Activated naive CD8-positive, alpha-beta T cell treated with anti-CD3 and anti-CD28 coated beads, Interleukin-2, amount 50 U/mL, for 24 hours (primary cell): ENCODE measurements at regions not wholly inside any gene's neighbourhood (a gene's known extent, or its start where the extent isn't known, plus 50 kb on each side); places are given as distances from the start of the nearest gene placed in this dataset.

Experiments used
- ATAC-seq: fragments of 150-1000 bp; cut with Tn5 transposase; one replicate; pipeline ENCODE4 v1.10.0; 2021
- DNase-seq: peaks from one replicate; pipeline ENCODE4 v3.0.0; 2021
- H3K27ac Mint-ChIP-seq: one replicate; pipeline ENCODE4 v1.8.0; 2021; ENCODE audit warnings: mild to moderate bottlenecking, mixed read lengths
- H3K27me3 Mint-ChIP-seq: one replicate; pipeline ENCODE4 v1.8.0; 2021; ENCODE audit warnings: mixed read lengths
- H3K36me3 Mint-ChIP-seq: one replicate; pipeline ENCODE4 v1.8.0; 2021; ENCODE audit warnings: low read depth, mixed read lengths
- H3K4me1 Mint-ChIP-seq: one replicate; pipeline ENCODE4 v1.8.0; 2021; ENCODE audit warnings: mixed read lengths
- H3K4me3 Mint-ChIP-seq: one replicate; pipeline ENCODE4 v1.8.0; 2021; ENCODE audit warnings: mild to moderate bottlenecking, moderate library complexity, mixed read lengths
- H3K9me3 Mint-ChIP-seq: one replicate; pipeline ENCODE4 v1.8.0; 2021; ENCODE audit warnings: mixed read lengths

- ATAC-seq: no peak
- H3K4me1 Mint-ChIP-seq: no peaks in the 10 kb centered on the region
- no peak for DNase-seq
- H3K27me3 Mint-ChIP-seq: peaks cover 11% of the 10 kb centered on the region
- no peak overlapping the region for H3K4me3 Mint-ChIP-seq
- no peak overlapping the region for H3K27ac Mint-ChIP-seq
- no peaks in the 10 kb centered on the region for H3K9me3 Mint-ChIP-seq
- H3K36me3 Mint-ChIP-seq: no peaks in the 10 kb centered on the region
These were observed 200.2 kb downstream of the PHLDA1 start for GRCh38 chr12:75831402-75831801.

- DNase-seq (no peak), ATAC-seq (no peak)
- H3K36me3 Mint-ChIP-seq: no peaks in the 10 kb centered on the region
- H3K27ac Mint-ChIP-seq: no peak overlapping the region
- H3K9me3 Mint-ChIP-seq: no peaks in the 10 kb centered on the region
- peaks cover 14% of the 10 kb centered on the region for H3K27me3 Mint-ChIP-seq
- H3K4me3 Mint-ChIP-seq: no peak overlapping the region
- H3K4me1 Mint-ChIP-seq: no peaks in the 10 kb centered on the region
These were observed 204.5 kb downstream of the PHLDA1 start for GRCh38 chr12:75827061-75827460.

- Mint-ChIP-seq H3K4me1 (no peaks in the 10 kb centered on the region), H3K36me3 (no peaks in the 10 kb centered on the region), H3K27me3 (peaks cover 16% of the 10 kb centered on the region), H3K4me3 (no peak overlapping the region), H3K9me3 (no peaks in the 10 kb centered on the region), H3K27ac (no peak overlapping the region)
- ATAC-seq (no peak), DNase-seq (no peak)
These were observed 205.9 kb downstream of the PHLDA1 start for GRCh38 chr12:75825686-75826085.

- H3K36me3 Mint-ChIP-seq: no peaks in the 10 kb centered on the region
- ATAC-seq: no peak
- no peak for DNase-seq
- H3K4me3 Mint-ChIP-seq: no peak overlapping the region
- H3K27ac Mint-ChIP-seq: no peak overlapping the region
- no peaks in the 10 kb centered on the region for H3K9me3 Mint-ChIP-seq
- peaks cover 16% of the 10 kb centered on the region for H3K27me3 Mint-ChIP-seq
- no peaks in the 10 kb centered on the region for H3K4me1 Mint-ChIP-seq
These were observed 208.1 kb downstream of the PHLDA1 start for GRCh38 chr12:75823475-75823874.

GRCh38 chr12:75822416-75822815, 209.2 kb downstream of the PHLDA1 start:
- H3K27me3 Mint-ChIP-seq: peaks cover 16% of the 10 kb centered on the region
- H3K4me3 Mint-ChIP-seq: no peak overlapping the region
- ATAC-seq: no peak
- DNase-seq: no peak
- no peaks in the 10 kb centered on the region for H3K36me3 Mint-ChIP-seq
- H3K27ac Mint-ChIP-seq: no peak overlapping the region
- H3K9me3 Mint-ChIP-seq: no peaks in the 10 kb centered on the region
- H3K4me1 Mint-ChIP-seq: no peaks in the 10 kb centered on the region

- ATAC-seq: no peak
- Mint-ChIP-seq H3K27me3 (peaks cover 16% of the 10 kb centered on the region), H3K9me3 (no peaks in the 10 kb centered on the region), H3K36me3 (no peaks in the 10 kb centered on the region), H3K4me1 (peaks cover 13% of the 10 kb centered on the region), H3K4me3 (no peak overlapping the region), H3K27ac (no peak overlapping the region)
- DNase-seq: no peak
These were observed 210.6 kb downstream of the PHLDA1 start for GRCh38 chr12:75820848-75821578.

- Mint-ChIP-seq H3K4me1 (peaks cover 23% of the 10 kb centered on the region), H3K9me3 (no peaks in the 10 kb centered on the region), H3K4me3 (no peak overlapping the region), H3K27ac (no peak overlapping the region), H3K36me3 (no peaks in the 10 kb centered on the region), H3K27me3 (peaks cover 16% of the 10 kb centered on the region)
- ATAC-seq (no peak), DNase-seq (no peak)
These were observed 211.5 kb downstream of the PHLDA1 start for GRCh38 chr12:75820071-75820470.

- H3K9me3 Mint-ChIP-seq: no peaks in the 10 kb centered on the region
- H3K4me1 Mint-ChIP-seq: peaks cover 26% of the 10 kb centered on the region
- H3K27ac Mint-ChIP-seq: no peak overlapping the region
- ATAC-seq (no peak), DNase-seq (no peak)
- no peaks in the 10 kb centered on the region for H3K36me3 Mint-ChIP-seq
- no peak overlapping the region for H3K4me3 Mint-ChIP-seq
- peaks cover 16% of the 10 kb centered on the region for H3K27me3 Mint-ChIP-seq
These were observed 212.1 kb downstream of the PHLDA1 start for GRCh38 chr12:75819512-75819911.

GRCh38 chr12:75818863-75819262, 212.7 kb downstream of the PHLDA1 start:
- Mint-ChIP-seq H3K4me3 (no peak overlapping the region), H3K27me3 (peaks cover 12% of the 10 kb centered on the region), H3K27ac (no peak overlapping the region), H3K4me1 (peaks cover 26% of the 10 kb centered on the region), H3K9me3 (no peaks in the 10 kb centered on the region), H3K36me3 (no peaks in the 10 kb centered on the region)
- ATAC-seq (no peak), DNase-seq (no peak)

GRCh38 chr12:75816897-75817296, 214.7 kb downstream of the PHLDA1 start:
- H3K36me3 Mint-ChIP-seq: no peaks in the 10 kb centered on the region
- no peak for DNase-seq
- peaks cover 6% of the 10 kb centered on the region for H3K27me3 Mint-ChIP-seq
- H3K4me3 Mint-ChIP-seq: no peak overlapping the region
- peak; percentile 81 for ATAC-seq
- H3K27ac Mint-ChIP-seq: no peak overlapping the region
- no peaks in the 10 kb centered on the region for H3K9me3 Mint-ChIP-seq
- H3K4me1 Mint-ChIP-seq: peaks cover 31% of the 10 kb centered on the region

- Mint-ChIP-seq H3K4me1 (peaks cover 31% of the 10 kb centered on the region), H3K36me3 (no peaks in the 10 kb centered on the region), H3K9me3 (no peaks in the 10 kb centered on the region), H3K27me3 (peaks cover 7% of the 10 kb centered on the region), H3K4me3 (no peak overlapping the region), H3K27ac (no peak overlapping the region)
- DNase-seq (no peak), ATAC-seq (no peak)
These were observed 215.8 kb downstream of the PHLDA1 start for GRCh38 chr12:75815756-75816155.

GRCh38 chr12:75814851-75815754, 216.5 kb downstream of the PHLDA1 start:
- peaks cover 4% of the 10 kb centered on the region for H3K27me3 Mint-ChIP-seq
- H3K9me3 Mint-ChIP-seq: no peaks in the 10 kb centered on the region
- ATAC-seq (peak; percentile 63), DNase-seq (no peak)
- no peak overlapping the region for H3K27ac Mint-ChIP-seq
- H3K4me3 Mint-ChIP-seq: no peak overlapping the region
- no peaks in the 10 kb centered on the region for H3K36me3 Mint-ChIP-seq
- H3K4me1 Mint-ChIP-seq: peaks cover 31% of the 10 kb centered on the region

- Mint-ChIP-seq H3K27ac (no peak overlapping the region), H3K36me3 (no peaks in the 10 kb centered on the region), H3K27me3 (peaks cover 4% of the 10 kb centered on the region), H3K4me3 (no peak overlapping the region), H3K9me3 (peaks cover 8% of the 10 kb centered on the region), H3K4me1 (peaks cover 31% of the 10 kb centered on the region)
- DNase-seq: no peak
- ATAC-seq: no peak
These were observed 218.5 kb downstream of the PHLDA1 start for GRCh38 chr12:75813072-75813471.

- Mint-ChIP-seq H3K36me3 (no peaks in the 10 kb centered on the region), H3K4me3 (no peak overlapping the region), H3K9me3 (peaks cover 9% of the 10 kb centered on the region), H3K27me3 (peaks cover 4% of the 10 kb centered on the region), H3K27ac (no peak overlapping the region), H3K4me1 (peaks cover 31% of the 10 kb centered on the region)
- DNase-seq (no peak), ATAC-seq (no peak)
These were observed 219.1 kb downstream of the PHLDA1 start for GRCh38 chr12:75812271-75813018.
